ENCODE measurements at regions not wholly inside any gene's neighbourhood (a gene's known extent, or its start where the extent isn't known, plus 50 kb on each side); places are given as distances from the start of the nearest gene placed in this dataset.

DNA sequence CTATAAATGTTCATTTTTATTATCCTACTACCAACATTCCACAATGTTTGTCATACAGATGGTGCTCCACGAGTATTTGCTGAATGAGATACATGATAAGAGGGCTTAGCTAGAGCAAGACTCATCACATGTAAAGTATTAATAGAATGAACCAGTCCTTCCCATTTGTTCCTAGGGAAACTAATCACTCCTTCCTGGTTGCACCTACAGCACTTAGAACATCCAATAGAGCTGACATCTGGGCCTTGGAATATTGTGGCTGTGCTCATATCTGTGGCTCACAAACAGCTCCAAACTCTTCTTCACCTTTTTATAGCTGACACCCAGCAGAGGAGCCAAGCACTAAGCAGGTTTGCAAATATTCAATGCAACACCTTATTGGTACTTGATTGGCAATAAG is 91.9 kb upstream of the C1GALT1 start:
- TF ChIP-seq EP300 (IDR thresholded peaks at IDR 0.05) (no peak), POLR2AphosphoS5 (IDR thresholded peaks at IDR 0.05) (no peak)
- TF ChIP-seq, protein P1, sequence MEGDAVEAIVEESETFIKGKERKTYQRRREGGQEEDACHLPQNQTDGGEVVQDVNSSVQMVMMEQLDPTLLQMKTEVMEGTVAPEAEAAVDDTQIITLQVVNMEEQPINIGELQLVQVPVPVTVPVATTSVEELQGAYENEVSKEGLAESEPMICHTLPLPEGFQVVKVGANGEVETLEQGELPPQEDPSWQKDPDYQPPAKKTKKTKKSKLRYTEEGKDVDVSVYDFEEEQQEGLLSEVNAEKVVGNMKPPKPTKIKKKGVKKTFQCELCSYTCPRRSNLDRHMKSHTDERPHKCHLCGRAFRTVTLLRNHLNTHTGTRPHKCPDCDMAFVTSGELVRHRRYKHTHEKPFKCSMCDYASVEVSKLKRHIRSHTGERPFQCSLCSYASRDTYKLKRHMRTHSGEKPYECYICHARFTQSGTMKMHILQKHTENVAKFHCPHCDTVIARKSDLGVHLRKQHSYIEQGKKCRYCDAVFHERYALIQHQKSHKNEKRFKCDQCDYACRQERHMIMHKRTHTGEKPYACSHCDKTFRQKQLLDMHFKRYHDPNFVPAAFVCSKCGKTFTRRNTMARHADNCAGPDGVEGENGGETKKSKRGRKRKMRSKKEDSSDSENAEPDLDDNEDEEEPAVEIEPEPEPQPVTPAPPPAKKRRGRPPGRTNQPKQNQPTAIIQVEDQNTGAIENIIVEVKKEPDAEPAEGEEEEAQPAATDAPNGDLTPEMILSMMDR (IDR thresholded peaks at IDR 0.05): no peak

Measured in gastroesophageal sphincter (tissue), 3 donors.